ENCODE measurements at regions not wholly inside any gene's neighbourhood (a gene's known extent, or its start where the extent isn't known, plus 50 kb on each side); places are given as distances from the start of the nearest gene placed in this dataset.
"Not testable (repeated sequence)": the region's sequence is repeated elsewhere in the genome, so short reads cannot be mapped to it uniquely, and the experiment has no call there.

DNA sequence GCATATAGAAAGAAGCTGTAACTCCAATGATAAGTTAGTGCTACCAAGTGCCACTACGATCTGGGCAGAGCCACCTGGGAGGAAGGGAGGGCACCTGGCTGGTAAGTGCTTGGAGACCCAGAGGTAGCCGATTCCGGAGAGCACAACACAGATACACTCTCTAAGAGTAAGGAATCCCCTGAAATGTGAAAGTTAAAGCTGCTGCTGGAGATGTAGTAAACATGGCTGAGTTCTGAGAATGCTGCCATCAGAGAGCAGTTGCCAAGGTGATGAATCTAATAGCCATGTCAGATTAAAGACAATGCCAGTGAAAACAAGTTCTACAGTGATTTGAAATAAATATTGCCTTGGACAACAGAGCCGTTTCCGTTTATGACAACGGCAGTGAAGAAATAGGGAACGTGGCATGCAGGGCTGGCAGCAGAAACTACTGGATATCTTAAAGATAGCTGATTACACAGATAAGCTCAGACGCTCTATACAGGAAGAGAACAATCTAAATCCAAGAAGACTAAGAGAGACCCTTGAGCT, 561.2 kb upstream of the C9orf72 start:
- no peak for DNase-seq

GRCh38 chr9:28135549-28135948, 562.3 kb upstream of the C9orf72 start:
- DNase-seq: no peak

GRCh38 chr9:28136113-28136512, 562.8 kb upstream of the C9orf72 start:
- DNase-seq: no peak

GRCh38 chr9:28147430-28147829, 574.1 kb upstream of the C9orf72 start:
- DNase-seq: not testable (repeated sequence)

DNA sequence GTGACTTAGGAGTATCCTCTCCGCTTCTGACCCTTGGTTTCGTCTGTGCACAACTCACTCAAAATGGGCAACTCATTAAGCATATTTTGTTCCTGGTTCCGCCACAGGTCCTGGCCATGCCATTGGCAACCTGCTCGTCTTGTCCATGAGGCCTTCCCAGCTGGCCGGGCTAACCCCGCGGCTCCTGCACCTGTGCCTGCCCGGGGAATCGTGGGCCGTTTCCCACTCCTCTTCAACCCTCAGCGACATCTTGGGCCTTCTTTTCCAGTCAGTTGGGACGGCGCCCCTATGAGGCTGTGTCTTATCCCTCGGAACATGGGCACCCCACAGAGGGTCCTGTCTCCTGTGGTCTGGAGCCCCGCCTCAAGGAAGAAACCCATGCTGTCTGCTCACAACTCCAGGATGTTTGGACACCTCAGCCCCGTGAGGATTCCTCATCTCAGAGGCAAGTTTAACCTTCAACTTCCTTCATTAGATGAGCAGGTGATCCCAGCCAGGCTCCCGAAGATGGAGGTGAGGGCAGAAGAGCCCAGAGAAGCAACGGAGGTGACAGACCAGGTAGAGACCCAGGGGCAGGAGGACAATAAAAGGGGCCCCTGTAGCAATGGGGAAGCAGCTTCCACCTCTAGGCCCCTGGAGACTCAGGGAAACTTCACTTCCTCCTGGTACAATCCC, 574.8 kb upstream of the C9orf72 start:
- DNase-seq: not testable (repeated sequence)

DNA sequence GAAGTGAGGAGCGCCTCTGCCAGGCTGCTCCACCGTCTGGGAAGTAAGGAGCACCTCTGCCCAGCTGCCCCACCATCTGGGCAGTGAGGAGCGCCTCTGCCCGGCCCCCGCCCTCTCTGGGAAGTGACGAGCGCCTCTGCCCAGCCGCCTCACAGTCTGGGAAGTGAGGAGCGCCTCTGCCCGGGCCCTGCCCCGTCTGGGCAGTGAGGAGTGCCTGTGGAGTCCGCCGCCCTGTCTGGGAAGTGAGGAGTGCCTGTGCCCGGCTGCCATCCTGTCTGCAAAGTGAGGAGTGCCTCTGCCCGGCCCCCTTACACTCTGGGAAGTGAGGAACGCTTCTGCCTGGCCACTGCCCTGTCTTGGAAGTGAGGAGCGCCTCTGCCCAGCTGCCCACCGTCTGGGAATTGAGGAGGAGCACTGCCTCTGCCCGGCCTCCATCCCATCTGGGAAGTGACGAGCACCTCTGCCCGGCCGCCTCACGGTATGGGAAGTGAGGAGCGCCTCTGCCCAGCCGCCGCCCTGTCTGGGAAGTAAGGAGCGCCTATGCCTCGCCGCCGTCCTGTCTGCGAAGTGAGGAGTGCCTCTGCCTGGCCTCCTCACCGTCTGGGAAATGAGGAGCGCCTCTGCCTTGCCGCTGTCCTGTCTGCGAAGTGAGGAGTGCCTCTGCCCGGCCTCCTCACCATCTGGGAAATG, 576.2 kb upstream of the C9orf72 start:
- not testable (repeated sequence) for DNase-seq

GRCh38 chr9:28155067-28155466, 581.8 kb upstream of the C9orf72 start:
- no peak for DNase-seq

DNA sequence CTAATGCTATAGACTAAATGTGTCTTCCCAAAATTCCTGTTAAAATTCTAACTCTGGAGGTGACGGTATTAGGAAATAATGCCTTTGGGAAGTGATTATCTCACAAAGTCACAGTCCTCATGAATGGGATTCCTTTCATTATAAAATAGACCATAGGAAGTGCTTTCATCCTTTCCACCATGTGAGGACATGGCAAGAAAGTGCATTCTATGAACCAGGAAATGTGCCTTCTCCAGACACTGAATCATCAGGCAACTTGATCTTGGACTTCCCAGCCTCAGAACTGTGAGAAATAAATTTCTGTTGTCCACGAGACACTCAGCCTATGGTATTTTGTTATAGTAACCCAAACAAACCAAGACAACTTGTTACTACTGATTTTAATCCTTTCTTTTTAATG, 582.4 kb upstream of the C9orf72 start:
- no peak for DNase-seq

DNA sequence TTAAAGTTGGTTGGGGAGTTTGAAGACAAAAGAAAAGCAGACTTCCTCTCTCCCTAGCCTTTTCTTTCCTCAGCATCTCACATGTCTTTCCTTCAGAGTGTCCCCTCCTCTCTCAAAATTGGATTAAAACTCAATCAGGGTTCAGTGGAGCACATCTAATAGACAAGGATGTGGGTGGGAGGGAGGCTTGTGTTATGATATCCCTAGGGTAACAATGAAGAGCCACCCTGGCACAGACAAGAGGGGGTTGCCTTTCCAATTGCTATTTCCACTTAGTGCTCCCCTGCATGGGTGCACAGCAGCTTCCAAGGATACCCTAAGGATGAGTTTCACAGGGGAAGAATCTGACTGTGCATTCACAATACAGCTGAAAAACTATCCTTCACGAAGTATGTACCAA, 585.2 kb upstream of the C9orf72 start:
- no peak for DNase-seq

- DNase-seq: no peak
These were observed 590.3 kb upstream of the C9orf72 start for GRCh38 chr9:28163619-28164018.

- no peak for DNase-seq
These were observed 592.9 kb upstream of the C9orf72 start for GRCh38 chr9:28166179-28166578.

GRCh38 chr9:28177142-28177541, 603.9 kb upstream of the C9orf72 start:
- no peak for DNase-seq

- DNase-seq: no peak
These were observed 604.6 kb upstream of the C9orf72 start for GRCh38 chr9:28177925-28178324.

DNA sequence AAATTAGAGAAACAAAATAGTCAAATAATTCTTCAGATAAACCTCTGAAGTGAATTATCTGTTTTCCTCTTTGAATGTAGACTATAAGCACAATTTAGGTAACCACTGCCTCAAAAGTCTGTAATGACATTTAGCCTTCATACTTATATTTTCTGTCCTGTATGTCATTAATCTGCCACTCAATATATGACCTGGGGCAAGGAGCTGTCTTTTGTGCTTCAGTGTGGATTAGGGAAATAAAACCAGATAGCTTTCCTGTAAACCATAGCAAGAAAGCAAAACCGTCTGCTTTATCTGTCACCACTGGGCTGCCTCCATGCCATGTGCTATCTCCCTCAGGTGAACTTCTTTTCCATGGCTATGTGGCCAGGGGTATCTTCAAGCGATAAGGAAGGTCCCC, 606.6 kb upstream of the C9orf72 start:
- DNase-seq: no peak

GRCh38 chr9:28190981-28191380, 617.7 kb upstream of the C9orf72 start:
- DNase-seq: no peak

DNA sequence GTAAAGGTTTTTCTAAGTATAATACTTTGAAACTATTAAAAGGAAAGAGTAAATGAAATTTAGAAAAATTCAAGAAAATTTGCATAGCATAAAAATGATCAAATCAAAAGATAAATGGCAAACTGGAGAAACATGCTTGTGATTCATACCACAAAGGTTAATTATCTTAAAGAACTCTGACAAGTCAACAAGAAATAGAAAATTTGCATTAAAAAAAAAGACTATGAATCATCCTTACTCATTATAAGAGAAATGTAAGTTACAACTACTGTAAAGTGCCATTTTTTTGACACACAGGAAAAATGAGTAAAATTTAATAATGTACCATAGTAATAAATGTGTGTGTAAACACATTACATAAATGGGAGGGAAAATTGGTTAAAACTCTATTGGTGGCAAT, 624.4 kb upstream of the C9orf72 start:
- DNase-seq: no peak

DNA sequence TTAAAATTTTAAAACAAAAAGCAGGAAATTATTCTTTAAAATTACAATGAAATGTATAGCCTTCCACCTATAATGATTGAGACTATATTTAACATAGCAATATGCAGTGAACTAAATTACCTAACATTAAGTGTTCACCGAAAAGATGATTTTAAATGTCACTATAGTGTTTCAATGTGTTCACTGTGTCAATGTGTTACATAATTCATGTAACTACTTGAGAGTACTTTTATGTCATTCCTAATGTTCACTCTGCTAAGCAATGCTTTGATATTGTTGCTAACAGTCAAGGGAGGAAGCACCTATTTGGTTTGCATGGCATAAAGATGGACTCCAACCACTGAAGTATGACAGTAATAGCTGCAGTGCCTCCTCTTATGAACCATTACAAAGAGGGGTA, 629.8 kb upstream of the C9orf72 start:
- DNase-seq: no peak

GRCh38 chr9:28206280-28206679, 633.0 kb upstream of the C9orf72 start:
- no peak for DNase-seq

DNA sequence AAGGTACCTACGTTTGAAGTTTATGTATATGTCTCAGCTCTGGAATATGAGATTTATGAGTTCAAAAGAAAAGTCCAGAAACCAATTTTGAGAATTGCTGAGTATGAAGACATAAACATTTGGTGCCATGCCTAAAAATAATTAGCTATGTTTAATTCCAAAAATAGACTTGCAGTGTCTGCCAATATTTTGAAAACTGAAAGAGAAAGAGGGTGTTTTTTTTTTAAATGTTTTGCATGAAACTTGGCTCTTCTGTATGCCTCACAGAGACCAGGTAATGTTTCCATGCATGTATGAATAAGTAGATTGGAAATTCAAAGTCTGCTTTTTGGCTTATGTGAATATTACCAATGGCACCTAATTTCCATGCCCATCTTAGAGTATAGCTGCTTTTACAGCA, 634.4 kb upstream of the C9orf72 start:
- DNase-seq: no peak

DNA sequence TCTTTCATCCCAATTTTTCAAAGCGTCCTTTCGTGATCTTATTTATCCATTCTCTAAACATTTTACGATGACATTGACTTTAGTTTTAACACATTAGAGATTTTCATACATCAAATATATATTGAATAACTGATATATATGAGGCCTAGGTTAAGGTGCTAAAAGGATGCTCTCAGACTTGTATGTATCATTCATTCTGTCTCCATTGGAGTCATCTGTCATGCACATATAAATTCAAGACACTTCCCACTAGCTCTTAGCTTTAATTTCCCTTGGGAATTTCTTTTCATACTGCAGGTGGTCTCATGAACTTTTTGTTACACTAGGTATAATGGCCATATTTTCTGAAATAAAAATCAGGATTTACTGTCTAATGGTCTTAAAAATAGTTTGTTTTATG, 635.8 kb upstream of the C9orf72 start:
- DNase-seq: no peak

GRCh38 chr9:28212979-28213378, 639.7 kb upstream of the C9orf72 start:
- DNase-seq: no peak

DNA sequence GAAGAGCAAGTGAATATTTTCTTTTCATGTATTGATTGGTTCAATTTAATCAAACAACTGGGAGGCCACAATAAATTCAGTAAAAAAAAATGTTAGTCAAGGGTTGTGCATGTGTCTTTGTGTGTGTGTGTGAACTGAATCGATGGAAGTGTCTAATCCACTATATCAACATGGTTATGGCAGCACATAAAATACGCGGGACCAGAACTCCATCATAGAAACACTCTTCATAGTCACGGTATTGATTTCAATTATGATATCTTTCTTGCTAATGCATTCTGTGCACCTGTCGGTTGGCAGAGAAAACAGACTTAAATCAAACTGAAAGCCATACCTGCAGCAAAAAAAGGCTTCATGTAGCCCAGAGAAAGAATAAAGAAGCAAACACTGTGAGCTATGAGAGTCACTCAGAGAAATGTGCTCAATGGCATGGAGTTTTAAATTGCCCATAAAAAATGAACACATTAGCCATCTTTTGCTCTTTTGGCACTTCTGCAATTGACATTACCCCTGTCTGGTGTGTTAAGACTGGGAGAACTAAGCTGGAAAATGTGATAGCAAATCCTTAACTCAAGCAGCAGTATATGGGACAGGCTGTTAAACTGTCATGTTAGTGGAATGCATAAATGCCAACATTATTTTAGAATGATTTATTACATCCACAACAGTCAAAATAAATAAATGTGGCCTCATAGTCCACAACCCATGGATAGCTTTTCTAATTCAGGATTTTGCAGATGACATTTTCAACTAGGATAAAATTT, 642.4 kb upstream of the C9orf72 start:
- no peak for DNase-seq

DNA sequence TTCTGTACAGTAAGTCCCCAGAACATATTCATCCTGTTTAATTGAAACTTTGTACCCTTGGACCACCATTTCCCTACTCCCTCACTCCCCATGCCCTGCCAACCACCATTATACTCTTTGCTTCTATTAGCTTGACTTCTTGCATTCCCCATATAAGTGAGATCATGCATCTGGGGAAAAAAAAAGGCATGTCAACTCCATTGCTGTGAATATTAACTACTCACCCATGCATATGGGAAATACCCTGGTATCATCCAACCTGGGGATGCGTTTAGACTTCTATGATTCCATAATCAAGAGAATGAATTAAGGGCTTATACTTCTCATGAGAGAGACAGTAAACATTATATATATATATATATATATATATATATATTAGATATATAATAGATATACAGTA, 659.4 kb upstream of the C9orf72 start:
- DNase-seq: no peak
